Lung (tissue), 11 donors: ENCODE measurements at regions not wholly inside any gene's neighbourhood (a gene's known extent, or its start where the extent isn't known, plus 50 kb on each side); places are given as distances from the start of the nearest gene placed in this dataset.

Source experiments
- ATAC-seq: fragments of 200-7000 bp; cut with Tn5 transposase; one replicate; pipeline ENCODE4 v1.9.1; 2020; ENCODE audit warnings: moderate number of reproducible peaks; ENCODE audit not compliant: insufficient read depth, low FRiP score
- DNase-seq, 3 donors: peaks; one replicate each; pipeline ENCODE4 v3.0.0-alpha.2; 2013 to 2017
- H3K27ac ChIP-seq, 2 donors: one replicate each; pipeline ENCODE4 v1.5.1; 2013; ENCODE audit warnings: mild to moderate bottlenecking in 2 of 2, moderate library complexity in 2 of 2, control low read depth in 1 of 2, inconsistent platforms in 1 of 2, low read depth in 1 of 2, low read length in 1 of 2
- H3K27me3 ChIP-seq, 3 donors: one replicate each; pipeline ENCODE4 v1.5.1; 2013; ENCODE audit warnings: low read length in 2 of 3; ENCODE audit not compliant: control insufficient read depth in 3 of 3, insufficient read depth in 3 of 3
- H3K36me3 ChIP-seq, 4 donors: one replicate each; pipeline ENCODE4 v1.5.1; 2013; ENCODE audit warnings: low read length in 4 of 4, mild to moderate bottlenecking in 1 of 4, moderate library complexity in 1 of 4; ENCODE audit not compliant: control insufficient read depth in 4 of 4, insufficient read depth in 4 of 4
- H3K4me1 ChIP-seq, 5 donors: one replicate each; pipeline ENCODE4 v1.5.1; 2013; ENCODE audit warnings: low read length in 5 of 5, mild to moderate bottlenecking in 2 of 5, moderate library complexity in 1 of 5; ENCODE audit not compliant: control insufficient read depth in 5 of 5, insufficient read depth in 5 of 5
- H3K4me3 ChIP-seq: one replicate; pipeline ENCODE4 v1.5.1; 2013; ENCODE audit warnings: mild to moderate bottlenecking, control low read depth, moderate library complexity
- H3K9ac ChIP-seq, 2 donors: one replicate each; pipeline ENCODE4 v1.5.1; 2013; ENCODE audit warnings: low read length in 2 of 2, control low read depth in 1 of 2; ENCODE audit not compliant: insufficient read depth in 1 of 2
- H3K9me3 ChIP-seq, 4 donors: one replicate each; pipeline ENCODE4 v1.5.1; 2013; ENCODE audit warnings: low read length in 3 of 4, mild to moderate bottlenecking in 1 of 4, moderate library complexity in 1 of 4; ENCODE audit not compliant: control insufficient read depth in 4 of 4, insufficient read depth in 3 of 4
- CTCF ChIP-seq: IDR thresholded peaks from 2 replicates; pipeline ENCODE4 v1.5.1; 2012; ENCODE audit warnings: mild to moderate bottlenecking; ENCODE audit errors: control extremely low read depth, extremely low read depth
- WGBS, 2 donors: extraction: QIAGEN DNeasy Blood & Tissue Kit; methylation state at CpG; one replicate each; pipeline ENCODE4 v1.1.7; 2013; 5-methylcytosine and 5-hydroxymethylcytosine counted together
- donor health status: control.
- donor health status: control.
- donor health status: Bipolar disorder and iron deficiency.
- donor health status: healthy.
- donor health status: DM: yes; HTN: yes; CAD: no.

- H3K4me3 ChIP-seq, result no peak overlapping the region
- ATAC-seq, result no peak
- WGBS, 2 donors, result 78 to 90% methylated on average over 3 of the region's 3 CpGs
Observed at GRCh38 chr1:57860325-57860724, 436.5 kb upstream of the DAB1 start.

GRCh38 chr1:57858740-57859139 is 434.9 kb upstream of the DAB1 start:
- Histone ChIP-seq H3K27ac (no peak overlapping the region), H3K9ac (no peak overlapping the region), H3K4me3 (no peak overlapping the region), H3K27me3 (peaks cover 0 to 2% (median 0%) of the 10 kb centered on the region in 3 donors), H3K36me3 (no peaks in the 10 kb centered on the region), H3K9me3 (no peaks in the 10 kb centered on the region), H3K4me1 (peaks cover 0 to 24% (median 0%) of the 10 kb centered on the region in 5 donors)
- no peak for TF ChIP-seq CTCF
- WGBS, 2 donors, result 56 to 64% methylated on average over 4 of the region's 4 CpGs
- DNase-seq (no peak), ATAC-seq (no peak)

More at GRCh38 chr1:57860325-57860724, 436.5 kb upstream of the DAB1 start:
- Histone ChIP-seq H3K27ac (no peak overlapping the region), H3K27me3 (peaks cover 0 to 2% (median 0%) of the 10 kb centered on the region in 3 donors), H3K4me1 (peaks cover 0 to 8% (median 0%) of the 10 kb centered on the region in 5 donors), H3K9ac (no peak overlapping the region), H3K9me3 (no peaks in the 10 kb centered on the region), H3K36me3 (no peaks in the 10 kb centered on the region)
- TF ChIP-seq CTCF, result no peak
- DNase-seq, result no peak

- WGBS, 2 donors, result 70 to 75% methylated on average over 1 of the region's 1 CpG
- no peak for TF ChIP-seq CTCF
Observed at GRCh38 chr1:57857809-57858208, 433.9 kb upstream of the DAB1 start.

GRCh38 chr1:57854436-57854835 is 430.6 kb upstream of the DAB1 start:
- WGBS, 2 donors, result 60 to 77% methylated on average over 3 of the region's 3 CpGs
- H3K27ac ChIP-seq, result no peak overlapping the region
- DNase-seq (peak; percentile 78 to 96 (median 93)), ATAC-seq (no peak)
- no peak overlapping the region for H3K9ac ChIP-seq
- no peak overlapping the region for H3K4me3 ChIP-seq
- H3K9me3 ChIP-seq, result peaks cover 0 to 2% (median 0%) of the 10 kb centered on the region in 4 donors
- peaks cover 0 to 51% (median 0%) of the 10 kb centered on the region in 5 donors for H3K4me1 ChIP-seq
- no peak for TF ChIP-seq CTCF
- H3K27me3 ChIP-seq, result no peaks in the 10 kb centered on the region
- no peaks in the 10 kb centered on the region for H3K36me3 ChIP-seq

More at GRCh38 chr1:57857809-57858208, 433.9 kb upstream of the DAB1 start:
- DNase-seq, result no peak
- Histone ChIP-seq H3K36me3 (no peaks in the 10 kb centered on the region), H3K9me3 (no peaks in the 10 kb centered on the region), H3K4me1 (peaks cover 0 to 33% (median 0%) of the 10 kb centered on the region in 5 donors), H3K27me3 (peaks cover 0 to 2% (median 0%) of the 10 kb centered on the region in 3 donors), H3K4me3 (no peak overlapping the region), H3K27ac (no peak overlapping the region), H3K9ac (no peak overlapping the region)
- ATAC-seq, result no peak
